H1 (cell line): ENCODE measurements at regions not wholly inside any gene's neighbourhood (a gene's known extent, or its start where the extent isn't known, plus 50 kb on each side); places are given as distances from the start of the nearest gene placed in this dataset.

Experiments used
- CTCF ChIP-seq, 3 experiments: IDR thresholded peaks; 1 replicate in 2 of 3; 2 replicates in 1 of 3; pipeline versions ENCODE4 v1.5.1 to v1.6.1; 2011; ENCODE audit warnings: low read length in 3 of 3, mild to moderate bottlenecking in 3 of 3, inconsistent platforms in 2 of 3, low read depth in 1 of 3, moderate library complexity in 1 of 3; ENCODE audit not compliant: insufficient read depth in 1 of 3; ENCODE audit errors: control extremely low read depth in 1 of 3
- FOSL1 ChIP-seq: IDR thresholded peaks from 2 replicates; pipeline ENCODE4 v1.6.1; 2011; ENCODE audit warnings: mild to moderate bottlenecking, low read depth, low read length, moderate library complexity; ENCODE audit not compliant: insufficient read depth
- HDAC6 ChIP-seq: IDR thresholded peaks from one replicate; pipeline ENCODE4 v1.7.1; 2012; ENCODE audit warnings: low read depth, mild to moderate bottlenecking, inconsistent platforms, low read length, moderate library complexity

- no peak for TF ChIP-seq FOSL1
- TF ChIP-seq HDAC6, result no peak
- no peak for TF ChIP-seq CTCF (IDR thresholded peaks at IDR 0.05; ENCODE audit: control extremely low read depth in 1 of 3, insufficient read depth in 1 of 3, low read depth in 1 of 3, low read length in 3 of 3)
These were observed 131.6 kb downstream of the VAPA start (continued) for GRCh38 chr18:10045296-10045891.
